ENCODE measurements at regions not wholly inside any gene's neighbourhood (a gene's known extent, or its start where the extent isn't known, plus 50 kb on each side); places are given as distances from the start of the nearest gene placed in this dataset.

DNA sequence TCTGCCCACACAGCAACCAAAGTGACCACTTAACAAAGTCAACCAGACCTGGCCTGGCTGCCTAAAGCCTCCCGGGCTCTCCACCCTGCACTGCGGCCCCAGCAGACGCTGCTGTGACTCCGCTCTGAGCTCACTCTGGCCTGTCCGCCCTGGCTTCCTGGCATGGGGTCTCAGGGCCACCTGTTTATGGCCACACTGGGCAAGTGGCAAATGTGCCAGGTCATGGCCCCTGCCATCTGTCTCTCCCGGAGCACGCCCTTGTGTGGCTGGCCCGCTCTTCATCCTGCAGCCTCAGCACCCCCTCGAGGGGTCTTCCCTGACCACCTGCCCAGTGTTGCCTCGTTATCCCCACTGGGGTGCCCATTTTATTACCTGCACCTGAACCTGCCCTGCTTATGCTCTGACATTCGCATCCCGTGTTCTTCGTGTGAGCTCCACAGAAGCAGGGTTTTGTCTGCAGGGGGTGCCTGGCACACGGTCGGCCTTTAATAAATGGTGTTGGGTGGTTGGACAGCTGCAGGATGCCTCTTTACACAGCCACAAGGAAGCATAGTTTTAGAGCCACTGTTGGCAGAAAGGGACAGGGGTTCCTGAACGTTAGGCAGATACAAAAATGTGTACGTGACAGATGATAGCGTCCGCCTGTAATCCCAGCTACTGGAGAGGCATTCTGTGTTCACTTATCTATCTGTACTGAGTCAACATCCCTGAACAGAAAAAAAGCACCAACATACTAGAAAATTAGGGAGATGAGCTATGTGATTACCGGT lies 785.6 kb downstream of the TBC1D22A start:
- Histone ChIP-seq H3K27ac (replicated peaks) (no peak overlapping the region), H3K4me3 (replicated peaks; ENCODE audit: insufficient read depth, low read length) (no peak overlapping the region), H3K27me3 (ENCODE audit: insufficient read depth, poor library complexity, severe bottlenecking) (no peaks in the 10 kb centered on the region)
- TF ChIP-seq, protein P1, sequence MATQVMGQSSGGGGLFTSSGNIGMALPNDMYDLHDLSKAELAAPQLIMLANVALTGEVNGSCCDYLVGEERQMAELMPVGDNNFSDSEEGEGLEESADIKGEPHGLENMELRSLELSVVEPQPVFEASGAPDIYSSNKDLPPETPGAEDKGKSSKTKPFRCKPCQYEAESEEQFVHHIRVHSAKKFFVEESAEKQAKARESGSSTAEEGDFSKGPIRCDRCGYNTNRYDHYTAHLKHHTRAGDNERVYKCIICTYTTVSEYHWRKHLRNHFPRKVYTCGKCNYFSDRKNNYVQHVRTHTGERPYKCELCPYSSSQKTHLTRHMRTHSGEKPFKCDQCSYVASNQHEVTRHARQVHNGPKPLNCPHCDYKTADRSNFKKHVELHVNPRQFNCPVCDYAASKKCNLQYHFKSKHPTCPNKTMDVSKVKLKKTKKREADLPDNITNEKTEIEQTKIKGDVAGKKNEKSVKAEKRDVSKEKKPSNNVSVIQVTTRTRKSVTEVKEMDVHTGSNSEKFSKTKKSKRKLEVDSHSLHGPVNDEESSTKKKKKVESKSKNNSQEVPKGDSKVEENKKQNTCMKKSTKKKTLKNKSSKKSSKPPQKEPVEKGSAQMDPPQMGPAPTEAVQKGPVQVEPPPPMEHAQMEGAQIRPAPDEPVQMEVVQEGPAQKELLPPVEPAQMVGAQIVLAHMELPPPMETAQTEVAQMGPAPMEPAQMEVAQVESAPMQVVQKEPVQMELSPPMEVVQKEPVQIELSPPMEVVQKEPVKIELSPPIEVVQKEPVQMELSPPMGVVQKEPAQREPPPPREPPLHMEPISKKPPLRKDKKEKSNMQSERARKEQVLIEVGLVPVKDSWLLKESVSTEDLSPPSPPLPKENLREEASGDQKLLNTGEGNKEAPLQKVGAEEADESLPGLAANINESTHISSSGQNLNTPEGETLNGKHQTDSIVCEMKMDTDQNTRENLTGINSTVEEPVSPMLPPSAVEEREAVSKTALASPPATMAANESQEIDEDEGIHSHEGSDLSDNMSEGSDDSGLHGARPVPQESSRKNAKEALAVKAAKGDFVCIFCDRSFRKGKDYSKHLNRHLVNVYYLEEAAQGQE (IDR thresholded peaks at IDR 0.05; ENCODE audit: insufficient replicate concordance, low read depth): no peak
- TF ChIP-seq, protein P2, sequence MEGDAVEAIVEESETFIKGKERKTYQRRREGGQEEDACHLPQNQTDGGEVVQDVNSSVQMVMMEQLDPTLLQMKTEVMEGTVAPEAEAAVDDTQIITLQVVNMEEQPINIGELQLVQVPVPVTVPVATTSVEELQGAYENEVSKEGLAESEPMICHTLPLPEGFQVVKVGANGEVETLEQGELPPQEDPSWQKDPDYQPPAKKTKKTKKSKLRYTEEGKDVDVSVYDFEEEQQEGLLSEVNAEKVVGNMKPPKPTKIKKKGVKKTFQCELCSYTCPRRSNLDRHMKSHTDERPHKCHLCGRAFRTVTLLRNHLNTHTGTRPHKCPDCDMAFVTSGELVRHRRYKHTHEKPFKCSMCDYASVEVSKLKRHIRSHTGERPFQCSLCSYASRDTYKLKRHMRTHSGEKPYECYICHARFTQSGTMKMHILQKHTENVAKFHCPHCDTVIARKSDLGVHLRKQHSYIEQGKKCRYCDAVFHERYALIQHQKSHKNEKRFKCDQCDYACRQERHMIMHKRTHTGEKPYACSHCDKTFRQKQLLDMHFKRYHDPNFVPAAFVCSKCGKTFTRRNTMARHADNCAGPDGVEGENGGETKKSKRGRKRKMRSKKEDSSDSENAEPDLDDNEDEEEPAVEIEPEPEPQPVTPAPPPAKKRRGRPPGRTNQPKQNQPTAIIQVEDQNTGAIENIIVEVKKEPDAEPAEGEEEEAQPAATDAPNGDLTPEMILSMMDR (IDR thresholded peaks at IDR 0.05; ENCODE audit: insufficient read depth, low read length): no peak
- no peak for TF ChIP-seq GABPA (IDR thresholded peaks at IDR 0.05; ENCODE audit: low read depth)
- no peak for TF ChIP-seq SPI1 (IDR thresholded peaks at IDR 0.05; ENCODE audit: borderline replicate concordance, low read depth)
- TF ChIP-seq POLR2AphosphoS5 (IDR thresholded peaks at IDR 0.05; ENCODE audit: low read depth): no peak
- DNase-seq (ENCODE audit: low read depth in 1 of 2, low spot score in 1 of 2): no peak

GRCh38 chr22:47547239-47547661 lies 784.8 kb downstream of the TBC1D22A start:
- Histone ChIP-seq H3K27me3 (ENCODE audit: insufficient read depth, poor library complexity, severe bottlenecking) (no peaks in the 10 kb centered on the region), H3K27ac (replicated peaks) (no peak overlapping the region), H3K4me3 (replicated peaks; ENCODE audit: insufficient read depth, low read length) (no peak overlapping the region)
- DNase-seq (ENCODE audit: low read depth in 1 of 2, low spot score in 1 of 2): no peak
- TF ChIP-seq SPI1 (IDR thresholded peaks at IDR 0.05; ENCODE audit: borderline replicate concordance, low read depth) (no peak), GABPA (IDR thresholded peaks at IDR 0.05; ENCODE audit: low read depth) (no peak)
- TF ChIP-seq, protein P1 (IDR thresholded peaks at IDR 0.05; ENCODE audit: insufficient replicate concordance, low read depth): no peak

- no peak overlapping the region for H3K4me3 ChIP-seq (replicated peaks; ENCODE audit: insufficient read depth, low read length)
- H3K27me3 ChIP-seq (ENCODE audit: insufficient read depth, poor library complexity, severe bottlenecking): no peaks in the 10 kb centered on the region
- DNase-seq (ENCODE audit: low read depth in 1 of 2, low spot score in 1 of 2): no peak
- TF ChIP-seq, protein P1 (IDR thresholded peaks at IDR 0.05; ENCODE audit: insufficient replicate concordance, low read depth): no peak
- TF ChIP-seq POLR2AphosphoS5 (IDR thresholded peaks at IDR 0.05; ENCODE audit: low read depth): no peak
- no peak for TF ChIP-seq GABPA (IDR thresholded peaks at IDR 0.05; ENCODE audit: low read depth)
- TF ChIP-seq, protein P2 (IDR thresholded peaks at IDR 0.05; ENCODE audit: insufficient read depth, low read length): no peak
- no peak for TF ChIP-seq SPI1 (IDR thresholded peaks at IDR 0.05; ENCODE audit: borderline replicate concordance, low read depth)
- no peak overlapping the region for H3K27ac ChIP-seq (replicated peaks)
Measured at GRCh38 chr22:47544696-47545095, 782.2 kb downstream of the TBC1D22A start.

Measured in HL-60 (cell line).